Lower leg skin (tissue), 4 donors: ENCODE measurements at regions not wholly inside any gene's neighbourhood (a gene's known extent, or its start where the extent isn't known, plus 50 kb on each side); places are given as distances from the start of the nearest gene placed in this dataset.

ENCODE experiments used
- DNase-seq, 2 donors: peaks; one replicate each; pipeline ENCODE4 v3.0.0-alpha.2; 2019; ENCODE audit warnings: low spot score in 2 of 2
- H3K4me3 ChIP-seq: fragments of 200-600 bp; sonication (generic); 2 replicates; pipeline ENCODE4 v1.5.1; 2017; ENCODE audit warnings: mild to moderate bottlenecking, low read depth; ENCODE audit not compliant: poor library complexity, severe bottlenecking
- CTCF ChIP-seq, 3 donors: fragments of 450-650 bp; IDR thresholded peaks; one replicate each; pipeline ENCODE4 v1.5.1; 2016; ENCODE audit warnings: antibody characterized with exemption in 3 of 3, mild to moderate bottlenecking in 3 of 3, moderate library complexity in 2 of 3
- POLR2A ChIP-seq, 2 donors: fragments of 450-650 bp; IDR thresholded peaks; one replicate each; pipeline ENCODE4 v1.6.1; 2016 to 2017; ENCODE audit warnings: antibody characterized with exemption in 2 of 2, mild to moderate bottlenecking in 1 of 2, moderate library complexity in 1 of 2
- WGBS, 2 donors: methylation state at CpG; one replicate each; pipeline ENCODE4 v1.1.5; 2018; 5-methylcytosine and 5-hydroxymethylcytosine counted together
- intact Hi-C: fragments of 100-400 bp; cut with DNase I; formaldehyde crosslinking; loops from one replicate; pipeline ENCODE4 v1.15.0; 2023; ENCODE audit warnings: low total_unique reads

GRCh38 chr15:81945014-81945615 lies 100.7 kb downstream of the MEX3B start:
- TF ChIP-seq CTCF (IDR thresholded peaks at IDR 0.05): no peak
- no peak for TF ChIP-seq POLR2A (IDR thresholded peaks at IDR 0.05)
- 78 to 87% methylated on average over 6 of the region's 6 CpGs for WGBS, 2 donors
- intact Hi-C loops: no loop called here
- no peak for DNase-seq
- H3K4me3 ChIP-seq: no peak overlapping the region

GRCh38 chr15:81942655-81943195 lies 103.1 kb downstream of the MEX3B start:
- TF ChIP-seq CTCF (IDR thresholded peaks at IDR 0.05) (no peak), POLR2A (IDR thresholded peaks at IDR 0.05) (no peak)
- intact Hi-C loops: no loop called here
- no peak overlapping the region for H3K4me3 ChIP-seq
- 78 to 89% methylated on average over 3 of the region's 3 CpGs for WGBS, 2 donors
- no peak for DNase-seq

- intact Hi-C loops: no loop called here
- TF ChIP-seq CTCF (IDR thresholded peaks at IDR 0.05) (no peak), POLR2A (IDR thresholded peaks at IDR 0.05) (no peak)
Observed at GRCh38 chr15:81942157-81942556, 103.7 kb downstream of the MEX3B start.

GRCh38 chr15:81941479-81941878 lies 104.3 kb downstream of the MEX3B start:
- DNase-seq: no peak
- intact Hi-C loops: no loop called here
- no peak overlapping the region for H3K4me3 ChIP-seq
- 57 to 85% methylated on average over 4 of the region's 4 CpGs for WGBS, 2 donors
- no peak for TF ChIP-seq POLR2A (IDR thresholded peaks at IDR 0.05)
- TF ChIP-seq CTCF (IDR thresholded peaks at IDR 0.05): no peak

More at GRCh38 chr15:81942157-81942556, 103.7 kb downstream of the MEX3B start:
- no peak for DNase-seq
- H3K4me3 ChIP-seq: no peak overlapping the region
- 61 to 62% methylated on average over 1 of the region's 1 CpG for whole genome bisulfite sequencing, 2 donors

GRCh38 chr15:81940467-81941451 lies 105.1 kb downstream of the MEX3B start:
- TF ChIP-seq POLR2A (IDR thresholded peaks at IDR 0.05): no peak
- TF ChIP-seq CTCF (IDR thresholded peaks at IDR 0.05): no peak
- DNase-seq: no peak
- 54 to 56% methylated on average over 1 of the region's 1 CpG for WGBS, 2 donors
- no peak overlapping the region for H3K4me3 ChIP-seq
- intact Hi-C loops: no loop called here
